HCT116 (cell line): ENCODE measurements at regions not wholly inside any gene's neighbourhood (a gene's known extent, or its start where the extent isn't known, plus 50 kb on each side); places are given as distances from the start of the nearest gene placed in this dataset.
"Not testable (repeated sequence)": the region's sequence is repeated elsewhere in the genome, so short reads cannot be mapped to it uniquely, and the experiment has no call there.

ENCODE experiments used
- ATAC-seq: fragments of 200-7000 bp; cut with Tn5 transposase; 2 replicates; pipeline ENCODE4 v1.9.1; 2020; ENCODE audit warnings: mild to moderate bottlenecking, moderate library complexity
- BruUV-seq: library from RNA; stranded (reverse); fragments of 400-500 nt; replicated peaks from 2 replicates; lab custom pipeline; 2021; lab: Mats Ljungman, UMichigan
- CTCF ChIA-PET: fragments of 300-600 bp; sonication (Branson Sonifier 250); formaldehyde crosslinking; loops from one replicate; lab custom pipeline; 2021; ENCODE audit warnings: antibody characterized with exemption; lab: Charles Lee
- POLR2A ChIA-PET: fragments of 300-600, 350-600 bp; sonication (Branson Sonifier 250); formaldehyde crosslinking; loops from one replicate; lab custom pipeline; 2021; ENCODE audit warnings: antibody characterized with exemption; lab: Charles Lee
- RAD21 ChIA-PET, 2 experiments: fragments of 300-600 bp; sonication (Branson Sonifier 250); formaldehyde crosslinking; loops; one replicate each; lab custom pipeline; 2023; ENCODE audit warnings: low total read pairs in 2 of 2; ENCODE audit not compliant: uncharacterized antibody in 2 of 2, unreplicated experiment in 2 of 2, low non-redundant PET in 1 of 2; lab: Charles Lee
- DNase-seq: peaks from one replicate; pipeline ENCODE4 v3.0.0-alpha.2; 2010; ENCODE audit warnings: low read depth, low spot score
- H2AFZ ChIP-seq: fragments of 200-600 bp; shearing (Covaris generic), sonication (generic); 2 replicates; pipeline ENCODE4 v1.6.1; 2017; ENCODE audit warnings: low read depth, mixed run types, mixed read lengths, antibody characterized with exemption, low read length; ENCODE audit not compliant: poor library complexity, severe bottlenecking
- H3K27ac ChIP-seq: 2 replicates; pipeline ENCODE4 v1.5.1; 2012; ENCODE audit warnings: low read depth, low read length
- H3K27me3 ChIP-seq: fragments of 200-600 bp; sonication (generic); 2 replicates; pipeline ENCODE4 v1.6.1; 2016; ENCODE audit warnings: mixed run types, low read length, mixed read lengths; ENCODE audit not compliant: insufficient read depth
- H3K36me3 ChIP-seq, 2 experiments: fragments of 200-500 bp in 1 of 2; fragments of 200-600 bp in 1 of 2; sonication (Bioruptor generic) in 1 of 2; sonication (generic) in 1 of 2; 2 replicates each; pipeline versions ENCODE4 v1.5.1 to v1.6.1; 2014 to 2016; ENCODE audit warnings: low read length in 2 of 2, inconsistent platforms in 1 of 2, mixed read lengths in 1 of 2, mixed run types in 1 of 2; ENCODE audit not compliant: insufficient read depth in 2 of 2, control insufficient read depth in 1 of 2
- H3K4me1 ChIP-seq, 2 experiments: fragments of 200-600 bp in 1 of 2; sonication (generic) in 1 of 2; 2 replicates each; pipeline versions ENCODE4 v1.5.1 to v1.6.1; 2012 to 2017; ENCODE audit warnings: low read length in 2 of 2, inconsistent platforms in 1 of 2, mild to moderate bottlenecking in 1 of 2, mixed read lengths in 1 of 2, mixed run types in 1 of 2, moderate library complexity in 1 of 2; ENCODE audit not compliant: insufficient read depth in 2 of 2, control insufficient read depth in 1 of 2
- H3K4me2 ChIP-seq: fragments of 200-600 bp; sonication (generic); 2 replicates; pipeline ENCODE4 v1.6.1; 2017; ENCODE audit warnings: mixed run types, low read length, mixed read lengths
- H3K4me3 ChIP-seq, 2 experiments: fragments of 200-600 bp in 1 of 2; sonication (generic) in 1 of 2; replicated peaks in 1 of 2; 2 replicates each; pipeline ENCODE4 v1.5.1; 2011 to 2016; ENCODE audit warnings: low read length in 2 of 2, control low read depth in 1 of 2, low read depth in 1 of 2, mild to moderate bottlenecking in 1 of 2, mixed read lengths in 1 of 2, mixed run types in 1 of 2
- H3K79me2 ChIP-seq: fragments of 200-600 bp; sonication (generic); 2 replicates; pipeline ENCODE4 v1.6.1; 2017; ENCODE audit warnings: mild to moderate bottlenecking, mixed run types, low read length, moderate library complexity, mixed read lengths; ENCODE audit not compliant: insufficient read depth
- H3K9ac ChIP-seq: fragments of 200-600 bp; sonication (generic); 2 replicates; pipeline ENCODE4 v1.6.1; 2016; ENCODE audit warnings: low read length, mixed read lengths
- H3K9me2 ChIP-seq: fragments of 200-600 bp; sonication (generic), shearing (Covaris generic); 2 replicates; pipeline ENCODE4 v1.6.1; 2017; ENCODE audit warnings: mixed run types, mild to moderate bottlenecking, moderate library complexity; ENCODE audit not compliant: insufficient read depth
- H3K9me3 ChIP-seq, 2 experiments: fragments of 200-500 bp in 1 of 2; fragments of 200-600 bp in 1 of 2; sonication (Bioruptor generic) in 1 of 2; sonication (generic) in 1 of 2; 2 replicates each; pipeline ENCODE4 v1.6.1; 2014 to 2017; ENCODE audit warnings: low read length in 2 of 2, mixed read lengths in 2 of 2, inconsistent platforms in 1 of 2, low read depth in 1 of 2, mild to moderate bottlenecking in 1 of 2, mixed run types in 1 of 2, moderate library complexity in 1 of 2; ENCODE audit not compliant: control insufficient read depth in 1 of 2, insufficient read depth in 1 of 2
- H4K20me1 ChIP-seq: fragments of 200-600 bp; sonication (generic), shearing (Covaris generic); 2 replicates; pipeline ENCODE4 v1.6.1; 2017; ENCODE audit warnings: mixed run types, mild to moderate bottlenecking, moderate library complexity; ENCODE audit not compliant: insufficient read depth
- ELF1 ChIP-seq: IDR thresholded peaks from 2 replicates; pipeline ENCODE4 v1.6.1; 2012; ENCODE audit warnings: low read depth, borderline replicate concordance
- TCF7L2 ChIP-seq: IDR thresholded peaks from 2 replicates; pipeline ENCODE4 v1.7.0; 2011; ENCODE audit warnings: borderline replicate concordance, inconsistent platforms; ENCODE audit not compliant: insufficient read depth, insufficient read length; ENCODE audit errors: extremely low read depth
- intact Hi-C: fragments of 100-400 bp; cut with micrococcal nuclease; formaldehyde crosslinking; loops from 2 replicates; pipeline ENCODE4 v1.10.0; 2022

GRCh38 chr6:144429753-144430152 lies 144.6 kb downstream of the UTRN start:
- Histone ChIP-seq H3K36me3 (no peaks in the 10 kb centered on the region), H3K4me1 (peaks cover 0 to 6% of the 10 kb centered on the region in 2 experiments; a peak in 2 of 4 replicates), H3K4me2 (no peak overlapping the region), H2AFZ (no peak overlapping the region), H3K27me3 (no peaks in the 10 kb centered on the region), H3K9me3 (no peaks in the 10 kb centered on the region), H3K9ac (no peak overlapping the region), H3K79me2 (no peaks in the 10 kb centered on the region), H3K4me3 (no peak overlapping the region), H3K27ac (no peak overlapping the region), H3K9me2 (no peaks in the 10 kb centered on the region), H4K20me1 (no peaks in the 10 kb centered on the region)
- ChIA-PET CTCF (no interaction called here), RAD21 (no interaction called here), POLR2A (no interaction called here)
- intact Hi-C loops: no loop called here
- ATAC-seq (no peak), DNase-seq (no peak)
- no TSS peak for BruUV-seq
- TF ChIP-seq TCF7L2 (no peak), ELF1 (no peak)

- H4K20me1 ChIP-seq, H3K4me2 ChIP-seq, H3K27ac ChIP-seq, H3K9me2 ChIP-seq, intact Hi-C loops, H2AFZ ChIP-seq, RAD21 ChIA-PET, DNase-seq, H3K9me3 ChIP-seq, ATAC-seq, H3K27me3 ChIP-seq, POLR2A ChIA-PET, CTCF ChIA-PET, H3K4me3 ChIP-seq, BruUV-seq, H3K79me2 ChIP-seq, H3K9ac ChIP-seq, H3K36me3 ChIP-seq: not testable (repeated sequence)
- H3K4me1 ChIP-seq: peaks cover 0 to 15% of the 10 kb centered on the region in 2 experiments; a peak in 2 of 4 replicates
Observed at GRCh38 chr6:144433446-144433845, 148.3 kb downstream of the UTRN start.
